ENCODE measurements at regions not wholly inside any gene's neighbourhood (a gene's known extent, or its start where the extent isn't known, plus 50 kb on each side); places are given as distances from the start of the nearest gene placed in this dataset.
A peak's percentile ranks its signal among the peaks of the same experiment; 100 is the strongest.

DNA sequence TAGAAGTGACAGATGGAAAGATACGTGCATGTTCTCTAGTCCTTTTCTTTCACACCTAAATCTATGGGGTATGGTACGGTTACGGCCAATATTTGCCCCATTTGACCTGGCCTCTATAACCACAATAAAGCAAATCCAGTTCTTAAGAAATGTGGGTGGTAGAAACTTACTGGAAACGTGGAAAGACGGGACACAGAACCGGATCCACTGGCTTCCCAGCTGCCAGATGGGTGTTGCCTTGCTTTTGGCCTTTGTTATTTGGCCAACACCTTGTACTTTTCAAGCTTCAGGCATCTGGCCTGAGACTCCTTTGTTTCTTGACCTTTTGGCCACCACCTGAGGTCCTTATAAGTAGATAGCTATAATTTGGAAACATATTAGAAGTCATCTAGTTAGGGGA is 635.9 kb downstream of the SLC4A3 start:
- Mint-ChIP-seq H3K36me3 (ENCODE audit: insufficient read depth) (no peaks in the 10 kb centered on the region), H3K9me3 (ENCODE audit: low read depth) (no peaks in the 10 kb centered on the region), H3K27ac (no peak overlapping the region), H3K4me1 (ENCODE audit: low read depth) (no peaks in the 10 kb centered on the region), H3K27me3 (no peaks in the 10 kb centered on the region), H3K4me3 (ENCODE audit: low read depth) (no peak overlapping the region)
- no peak for TF ChIP-seq CTCF (IDR thresholded peaks at IDR 0.05; ENCODE audit: unreplicated experiment)
- DNase-seq (ENCODE audit: low spot score, unreplicated experiment), result no peak

DNA sequence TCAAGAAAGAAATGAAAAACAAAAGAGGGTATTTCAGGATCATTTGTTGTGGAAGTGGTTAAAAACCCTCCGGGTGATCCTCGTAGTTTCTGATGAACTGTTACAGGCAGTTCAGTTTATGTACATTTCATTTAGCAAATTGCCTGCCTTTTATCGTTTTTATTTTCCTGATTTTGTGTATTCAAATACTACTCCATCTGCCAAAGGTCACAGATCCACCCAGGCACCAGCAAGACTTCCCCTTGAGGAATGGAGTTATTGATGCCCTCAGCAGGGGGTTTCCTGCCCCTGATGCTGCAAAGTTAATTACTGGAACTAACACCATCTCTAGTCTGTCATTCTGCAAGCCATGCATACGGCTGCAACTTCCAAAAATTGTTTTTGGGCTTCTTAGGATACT is 641.9 kb downstream of the SLC4A3 start:
- no peaks in the 10 kb centered on the region for H3K36me3 Mint-ChIP-seq (ENCODE audit: insufficient read depth)
- no peak for DNase-seq (ENCODE audit: low spot score, unreplicated experiment)
- H3K27me3 Mint-ChIP-seq, result no peaks in the 10 kb centered on the region
- H3K9me3 Mint-ChIP-seq (ENCODE audit: low read depth), result no peaks in the 10 kb centered on the region
- H3K27ac Mint-ChIP-seq, result no peak overlapping the region
- TF ChIP-seq CTCF (IDR thresholded peaks at IDR 0.05; ENCODE audit: unreplicated experiment), result no peak
- H3K4me3 Mint-ChIP-seq (ENCODE audit: low read depth), result no peak overlapping the region
- peaks cover 28% of the 10 kb centered on the region for H3K4me1 Mint-ChIP-seq (ENCODE audit: low read depth)

DNA sequence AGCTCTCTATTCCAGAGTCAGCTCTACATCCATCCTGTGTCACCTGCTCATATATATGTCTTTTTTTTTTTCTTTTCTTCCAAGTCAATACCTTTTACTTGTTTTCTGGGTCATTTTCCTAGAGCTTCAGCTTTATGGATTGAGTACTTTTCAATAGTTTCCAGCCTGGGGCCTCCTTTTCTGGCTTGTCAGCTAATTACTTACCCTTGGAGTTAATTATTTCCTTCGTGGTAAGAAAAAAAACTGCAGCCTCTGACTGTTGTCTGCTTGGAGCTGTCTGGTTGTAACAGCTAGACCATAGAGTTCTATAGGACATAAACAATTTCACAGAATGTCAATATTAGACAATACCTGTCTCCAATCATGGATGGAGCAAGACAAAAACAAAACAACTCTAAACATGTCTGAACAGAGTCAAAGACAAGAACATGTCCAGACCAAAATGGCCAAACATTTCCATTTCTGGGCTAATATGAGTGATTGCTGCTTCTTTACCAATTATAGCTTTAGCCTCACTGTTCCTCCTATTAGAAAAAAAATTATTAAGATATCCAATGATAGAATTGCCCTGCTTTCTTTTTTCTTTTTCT is 643.1 kb downstream of the SLC4A3 start:
- no peak for DNase-seq (ENCODE audit: low spot score, unreplicated experiment)
- H3K4me1 Mint-ChIP-seq (ENCODE audit: low read depth), result peaks cover 28% of the 10 kb centered on the region
- no peaks in the 10 kb centered on the region for H3K27me3 Mint-ChIP-seq
- H3K27ac Mint-ChIP-seq, result peak overlapping the region; percentile 19
- no peaks in the 10 kb centered on the region for H3K9me3 Mint-ChIP-seq (ENCODE audit: low read depth)
- no peak overlapping the region for H3K4me3 Mint-ChIP-seq (ENCODE audit: low read depth)
- no peaks in the 10 kb centered on the region for H3K36me3 Mint-ChIP-seq (ENCODE audit: insufficient read depth)
- no peak for TF ChIP-seq CTCF (IDR thresholded peaks at IDR 0.05; ENCODE audit: unreplicated experiment)

- DNase-seq (ENCODE audit: low spot score, unreplicated experiment), result no peak
- Mint-ChIP-seq H3K36me3 (ENCODE audit: insufficient read depth) (no peaks in the 10 kb centered on the region), H3K4me1 (ENCODE audit: low read depth) (peaks cover 32% of the 10 kb centered on the region), H3K27me3 (no peaks in the 10 kb centered on the region), H3K4me3 (ENCODE audit: low read depth) (no peak overlapping the region), H3K27ac (no peak overlapping the region), H3K9me3 (ENCODE audit: low read depth) (no peaks in the 10 kb centered on the region)
- no peak for TF ChIP-seq CTCF (IDR thresholded peaks at IDR 0.05; ENCODE audit: unreplicated experiment)
Observed at GRCh38 chr2:220272656-220273055, 645.2 kb downstream of the SLC4A3 start.

GRCh38 chr2:220273082-220273481 is 645.7 kb downstream of the SLC4A3 start:
- Mint-ChIP-seq H3K9me3 (ENCODE audit: low read depth) (no peaks in the 10 kb centered on the region), H3K4me1 (ENCODE audit: low read depth) (peaks cover 34% of the 10 kb centered on the region), H3K27ac (no peak overlapping the region), H3K4me3 (ENCODE audit: low read depth) (no peak overlapping the region), H3K36me3 (ENCODE audit: insufficient read depth) (no peaks in the 10 kb centered on the region), H3K27me3 (no peaks in the 10 kb centered on the region)
- no peak for TF ChIP-seq CTCF (IDR thresholded peaks at IDR 0.05; ENCODE audit: unreplicated experiment)
- no peak for DNase-seq (ENCODE audit: low spot score, unreplicated experiment)
